Frontal cortex (tissue), 3 donors: ENCODE measurements at regions not wholly inside any gene's neighbourhood (a gene's known extent, or its start where the extent isn't known, plus 50 kb on each side); places are given as distances from the start of the nearest gene placed in this dataset.
A peak's percentile ranks its signal among the peaks of the same experiment; 100 is the strongest.
"Not testable (repeated sequence)": the region's sequence is repeated elsewhere in the genome, so short reads cannot be mapped to it uniquely, and the experiment has no call there.

Source experiments
- DNase-seq, 2 donors: peaks; one replicate each; pipeline ENCODE4 v3.0.0; 2012; ENCODE audit warnings: low spot score in 2 of 2
- FAIRE-seq: peaks from 2 replicates; lab custom pipeline; 2012; peaks lifted over from hg19 to GRCh38; lab: Jason Lieb, UNC
- donor health status: control.
- donor health status: control.
- donor health status: control.

- FAIRE-seq (no peak), DNase-seq (no peak)
These were observed 332.9 kb downstream of the SRGAP2C start for GRCh38 chr1:121517586-121518230.

- DNase-seq (no peak), FAIRE-seq (no peak)
These were observed 333.9 kb downstream of the SRGAP2C start for GRCh38 chr1:121518726-121519041.

- no peak for FAIRE-seq
- peak; percentile 35 to 54 for DNase-seq
These were observed 334.4 kb downstream of the SRGAP2C start for GRCh38 chr1:121519042-121519755.

- not testable (repeated sequence) for FAIRE-seq, DNase-seq
These were observed 335.0 kb downstream of the SRGAP2C start for GRCh38 chr1:121519756-121520286.

- no peak for FAIRE-seq
- no peak for DNase-seq
These were observed 337.4 kb downstream of the SRGAP2C start for GRCh38 chr1:121522061-121522759.

- not testable (repeated sequence) for FAIRE-seq, DNase-seq
These were observed 338.3 kb downstream of the SRGAP2C start for GRCh38 chr1:121523112-121523511.

- FAIRE-seq (no peak), DNase-seq (no peak)
These were observed 340.6 kb downstream of the SRGAP2C start for GRCh38 chr1:121525355-121525754.

GRCh38 chr1:121528958-121529357 lies 344.2 kb downstream of the SRGAP2C start:
- not testable (repeated sequence) for DNase-seq, FAIRE-seq

GRCh38 chr1:121530026-121530425 lies 345.3 kb downstream of the SRGAP2C start:
- not testable (repeated sequence) for DNase-seq, FAIRE-seq

GRCh38 chr1:121531747-121532146 lies 347.0 kb downstream of the SRGAP2C start:
- not testable (repeated sequence) for DNase-seq
- peak; percentile 15 for FAIRE-seq

- FAIRE-seq, DNase-seq: not testable (repeated sequence)
These were observed 353.4 kb downstream of the SRGAP2C start for GRCh38 chr1:121538148-121538547.

GRCh38 chr1:121538943-121539575 lies 354.3 kb downstream of the SRGAP2C start:
- FAIRE-seq = no peak
- no peak for DNase-seq

- DNase-seq, FAIRE-seq: not testable (repeated sequence)
These were observed 359.2 kb downstream of the SRGAP2C start for GRCh38 chr1:121543988-121544387.

GRCh38 chr1:121544500-121544899 lies 359.7 kb downstream of the SRGAP2C start:
- DNase-seq (no peak), FAIRE-seq (no peak)

- DNase-seq, FAIRE-seq: not testable (repeated sequence)
These were observed 361.1 kb downstream of the SRGAP2C start for GRCh38 chr1:121545899-121546298.

GRCh38 chr1:121546830-121547591 lies 362.2 kb downstream of the SRGAP2C start:
- DNase-seq (no peak), FAIRE-seq (no peak)

- not testable (repeated sequence) for FAIRE-seq, DNase-seq
These were observed 363.0 kb downstream of the SRGAP2C start for GRCh38 chr1:121547726-121548125.

- DNase-seq, FAIRE-seq: not testable (repeated sequence)
These were observed 366.0 kb downstream of the SRGAP2C start for GRCh38 chr1:121550817-121551216.

GRCh38 chr1:121551491-121551890 lies 366.7 kb downstream of the SRGAP2C start:
- not testable (repeated sequence) for FAIRE-seq, DNase-seq
